Loucy (cell line): ENCODE measurements at regions not wholly inside any gene's neighbourhood (a gene's known extent, or its start where the extent isn't known, plus 50 kb on each side); places are given as distances from the start of the nearest gene placed in this dataset.

Source experiments
- H2AFZ ChIP-seq: fragments of 200-600 bp; sonication (generic); 2 replicates; pipeline ENCODE4 v1.6.0; 2016; ENCODE audit warnings: antibody characterized with exemption, mild to moderate bottlenecking, low read length, moderate library complexity
- H3F3A ChIP-seq: fragments of 200-600 bp; 2 replicates; pipeline ENCODE4 v1.6.0; 2016; ENCODE audit warnings: antibody characterized with exemption, low read depth, mild to moderate bottlenecking
- H3K27me3 ChIP-seq: fragments of 200-600 bp; sonication (generic); 2 replicates; pipeline ENCODE4 v1.6.1; 2014; ENCODE audit warnings: low read length, mild to moderate bottlenecking; ENCODE audit not compliant: insufficient read depth, poor library complexity, severe bottlenecking
- H3K36me3 ChIP-seq: fragments of 200-600 bp; sonication (generic); 2 replicates; pipeline ENCODE4 v1.6.1; 2016; ENCODE audit warnings: low read length; ENCODE audit not compliant: insufficient read depth
- H3K4me1 ChIP-seq: fragments of 200-600 bp; sonication (generic); 2 replicates; pipeline ENCODE4 v1.5.1; 2014; ENCODE audit warnings: low read length, mild to moderate bottlenecking; ENCODE audit not compliant: insufficient read depth, poor library complexity, severe bottlenecking
- H3K4me2 ChIP-seq: fragments of 200-600 bp; sonication (generic); 2 replicates; pipeline ENCODE4 v1.6.0; 2014; ENCODE audit warnings: antibody characterized with exemption, low read length, low read depth, mild to moderate bottlenecking; ENCODE audit not compliant: poor library complexity, severe bottlenecking
- H3K4me3 ChIP-seq: fragments of 200-600 bp; sonication (generic); 2 replicates; pipeline ENCODE4 v1.5.1; 2014; ENCODE audit warnings: low read length, mild to moderate bottlenecking, mixed read lengths; ENCODE audit not compliant: poor library complexity, severe bottlenecking
- H3K79me2 ChIP-seq: fragments of 200-600 bp; sonication (generic); 2 replicates; pipeline ENCODE4 v1.6.1; 2014; ENCODE audit warnings: low read length; ENCODE audit not compliant: insufficient read depth
- H3K9ac ChIP-seq: fragments of 200-600 bp; sonication (generic); 2 replicates; pipeline ENCODE4 v1.6.0; 2014; ENCODE audit warnings: mild to moderate bottlenecking, low read depth, low read length, moderate library complexity; ENCODE audit not compliant: poor library complexity, severe bottlenecking
- H3K9me2 ChIP-seq: fragments of 200-600 bp; sonication (generic); replicated peaks from 2 replicates; pipeline ENCODE4 v1.6.1; 2016; ENCODE audit warnings: low read depth, low read length, mixed read lengths
- H3K9me3 ChIP-seq: fragments of 200-600 bp; sonication (generic); 2 replicates; pipeline ENCODE4 v1.6.1; 2014; ENCODE audit warnings: mild to moderate bottlenecking, antibody characterized with exemption, low read length, low read depth; ENCODE audit not compliant: insufficient read depth
- H4K20me1 ChIP-seq: fragments of 200-600 bp; sonication (generic); 2 replicates; pipeline ENCODE4 v1.6.0; 2014; ENCODE audit warnings: antibody characterized with exemption, low read length, mild to moderate bottlenecking; ENCODE audit not compliant: insufficient read depth, poor library complexity, severe bottlenecking
- EZH2phosphoT487 ChIP-seq: fragments of 200-600 bp; IDR thresholded peaks from 2 replicates; pipeline ENCODE4 v1.6.1; 2018; ENCODE audit warnings: antibody characterized with exemption, mild to moderate bottlenecking, moderate library complexity, borderline replicate concordance
- TF ChIP-seq, protein P1 (sequence below): fragments of 200-600 bp; sonication (generic); conservative IDR thresholded peaks from 2 replicates; pipeline ENCODE4 v1.5.1; 2014; ENCODE audit warnings: mild to moderate bottlenecking, antibody characterized with exemption, low read length

DNA sequence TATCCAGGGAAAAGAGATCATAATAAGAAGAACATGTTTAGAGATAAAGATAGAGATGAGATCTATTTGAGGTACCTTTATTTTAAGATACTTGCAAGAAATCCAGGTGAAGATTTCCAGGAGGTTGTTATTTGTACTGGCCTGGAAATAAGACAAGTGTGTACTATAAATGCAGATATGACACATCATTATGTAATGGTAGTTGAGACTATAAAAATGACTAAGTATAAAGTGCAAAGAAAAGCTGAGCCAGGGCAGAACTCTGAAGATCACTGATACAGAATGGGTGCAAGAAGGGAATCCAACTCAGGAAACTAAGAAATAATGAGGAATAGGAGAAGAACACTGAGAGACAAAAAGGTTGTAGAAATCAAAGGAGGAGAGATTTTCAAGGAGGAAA is 378.2 kb upstream of the PBX1 start:
- TF ChIP-seq, protein P1, sequence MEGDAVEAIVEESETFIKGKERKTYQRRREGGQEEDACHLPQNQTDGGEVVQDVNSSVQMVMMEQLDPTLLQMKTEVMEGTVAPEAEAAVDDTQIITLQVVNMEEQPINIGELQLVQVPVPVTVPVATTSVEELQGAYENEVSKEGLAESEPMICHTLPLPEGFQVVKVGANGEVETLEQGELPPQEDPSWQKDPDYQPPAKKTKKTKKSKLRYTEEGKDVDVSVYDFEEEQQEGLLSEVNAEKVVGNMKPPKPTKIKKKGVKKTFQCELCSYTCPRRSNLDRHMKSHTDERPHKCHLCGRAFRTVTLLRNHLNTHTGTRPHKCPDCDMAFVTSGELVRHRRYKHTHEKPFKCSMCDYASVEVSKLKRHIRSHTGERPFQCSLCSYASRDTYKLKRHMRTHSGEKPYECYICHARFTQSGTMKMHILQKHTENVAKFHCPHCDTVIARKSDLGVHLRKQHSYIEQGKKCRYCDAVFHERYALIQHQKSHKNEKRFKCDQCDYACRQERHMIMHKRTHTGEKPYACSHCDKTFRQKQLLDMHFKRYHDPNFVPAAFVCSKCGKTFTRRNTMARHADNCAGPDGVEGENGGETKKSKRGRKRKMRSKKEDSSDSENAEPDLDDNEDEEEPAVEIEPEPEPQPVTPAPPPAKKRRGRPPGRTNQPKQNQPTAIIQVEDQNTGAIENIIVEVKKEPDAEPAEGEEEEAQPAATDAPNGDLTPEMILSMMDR: no peak
- no peak for TF ChIP-seq EZH2phosphoT487
- H3F3A ChIP-seq: no peaks in the 10 kb centered on the region
- H3K4me2 ChIP-seq: no peak overlapping the region
- no peak overlapping the region for H3K4me3 ChIP-seq
- no peaks in the 10 kb centered on the region for H3K79me2 ChIP-seq
- no peaks in the 10 kb centered on the region for H4K20me1 ChIP-seq
- H3K9me3 ChIP-seq: no peaks in the 10 kb centered on the region
- no peaks in the 10 kb centered on the region for H3K27me3 ChIP-seq
- no peak overlapping the region for H3K9ac ChIP-seq
- H3K9me2 ChIP-seq: no peaks in the 10 kb centered on the region
- H3K4me1 ChIP-seq: no peaks in the 10 kb centered on the region
- H2AFZ ChIP-seq: no peak overlapping the region
- no peaks in the 10 kb centered on the region for H3K36me3 ChIP-seq

DNA sequence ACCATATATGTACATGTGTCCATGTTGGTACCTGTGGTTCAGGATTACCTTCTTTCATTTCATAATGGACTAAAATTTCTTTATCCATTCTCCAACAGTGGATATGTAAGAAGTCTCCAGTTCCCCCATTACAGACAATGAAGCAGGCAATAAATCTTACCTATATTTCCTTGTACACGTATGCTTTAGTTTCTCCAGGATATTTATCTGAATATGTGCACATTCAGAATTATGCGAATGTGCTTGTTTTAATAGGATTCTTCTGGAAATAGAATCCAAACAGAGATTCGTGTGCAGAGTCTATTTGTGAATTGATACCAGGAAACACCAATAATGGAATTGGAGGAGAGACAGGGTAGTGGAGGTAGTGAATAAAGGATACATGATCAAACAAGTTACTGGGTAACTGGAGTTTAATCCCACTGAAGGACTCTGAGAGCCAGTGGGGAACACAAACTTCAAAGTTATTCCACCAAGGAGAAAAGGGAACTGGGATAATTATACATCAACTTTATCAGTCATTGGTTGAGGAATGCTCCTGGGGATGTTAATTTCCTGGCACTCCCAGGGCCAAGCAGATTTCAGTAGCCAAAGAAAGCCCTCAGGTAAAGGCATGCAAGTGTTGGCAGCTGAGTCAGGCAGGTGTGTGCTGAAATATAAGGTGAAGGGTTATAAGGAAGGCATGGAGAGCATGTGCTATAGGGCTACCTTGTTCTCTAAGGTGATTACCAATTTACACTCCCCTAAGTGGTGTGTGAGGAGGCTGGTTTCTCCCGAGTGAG is 374.9 kb upstream of the PBX1 start:
- H4K20me1 ChIP-seq: no peaks in the 10 kb centered on the region
- H3F3A ChIP-seq: no peaks in the 10 kb centered on the region
- H3K9me2 ChIP-seq: no peaks in the 10 kb centered on the region
- H3K4me2 ChIP-seq: no peak overlapping the region
- H3K9me3 ChIP-seq: no peaks in the 10 kb centered on the region
- no peak overlapping the region for H2AFZ ChIP-seq
- H3K27me3 ChIP-seq: no peaks in the 10 kb centered on the region
- H3K4me1 ChIP-seq: no peaks in the 10 kb centered on the region
- H3K36me3 ChIP-seq: no peaks in the 10 kb centered on the region
- no peak overlapping the region for H3K9ac ChIP-seq
- TF ChIP-seq, protein P1: no peak
- no peak for TF ChIP-seq EZH2phosphoT487
- no peak overlapping the region for H3K4me3 ChIP-seq
- no peaks in the 10 kb centered on the region for H3K79me2 ChIP-seq

DNA sequence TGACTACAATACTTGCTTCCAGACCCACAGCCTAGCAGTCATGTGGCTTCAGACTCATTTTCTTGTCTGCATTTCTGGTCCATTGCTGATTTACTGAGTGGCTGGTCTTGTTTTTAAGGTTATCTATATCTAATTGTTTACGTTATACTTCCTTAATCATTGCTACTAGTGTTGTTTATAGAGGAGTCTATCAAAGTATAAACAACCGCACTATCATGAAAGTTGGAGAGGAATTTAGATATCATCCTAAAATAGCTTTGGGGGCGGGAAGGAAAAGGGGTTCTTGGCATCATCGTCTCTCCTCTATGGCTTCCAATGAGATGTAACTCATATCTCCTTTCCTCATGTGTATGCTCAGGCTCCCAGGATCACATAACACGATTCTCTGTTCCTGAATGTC is 372.1 kb upstream of the PBX1 start:
- no peak overlapping the region for H2AFZ ChIP-seq
- H3K4me3 ChIP-seq: no peak overlapping the region
- H3K9me2 ChIP-seq: no peaks in the 10 kb centered on the region
- H3K27me3 ChIP-seq: no peaks in the 10 kb centered on the region
- H3F3A ChIP-seq: no peaks in the 10 kb centered on the region
- H3K9ac ChIP-seq: no peak overlapping the region
- no peaks in the 10 kb centered on the region for H3K36me3 ChIP-seq
- H3K9me3 ChIP-seq: peaks cover 2% of the 10 kb centered on the region; the same call in 1 of the 2 replicates
- H3K79me2 ChIP-seq: no peaks in the 10 kb centered on the region
- TF ChIP-seq, protein P1: no peak
- no peak for TF ChIP-seq EZH2phosphoT487
- H4K20me1 ChIP-seq: no peaks in the 10 kb centered on the region
- H3K4me1 ChIP-seq: no peaks in the 10 kb centered on the region
- no peak overlapping the region for H3K4me2 ChIP-seq
